Retinal pigment epithelial cell (primary cell): ENCODE measurements at regions not wholly inside any gene's neighbourhood (a gene's known extent, or its start where the extent isn't known, plus 50 kb on each side); places are given as distances from the start of the nearest gene placed in this dataset.
A peak's percentile ranks its signal among the peaks of the same experiment; 100 is the strongest.

Experiments used
- DNase-seq: peaks from one replicate; pipeline ENCODE4 v3.0.0-alpha.2; 2010; ENCODE audit warnings: low read depth
- H3K4me3 ChIP-seq: 2 replicates; pipeline ENCODE4 v1.5.1; 2011; ENCODE audit warnings: mild to moderate bottlenecking, low read length, control low read depth, moderate library complexity
- TF ChIP-seq, protein P1 (sequence below): conservative IDR thresholded peaks from 2 replicates; pipeline ENCODE4 v1.5.1; 2011; ENCODE audit warnings: low read depth, low read length, control low read depth, inconsistent platforms

DNA sequence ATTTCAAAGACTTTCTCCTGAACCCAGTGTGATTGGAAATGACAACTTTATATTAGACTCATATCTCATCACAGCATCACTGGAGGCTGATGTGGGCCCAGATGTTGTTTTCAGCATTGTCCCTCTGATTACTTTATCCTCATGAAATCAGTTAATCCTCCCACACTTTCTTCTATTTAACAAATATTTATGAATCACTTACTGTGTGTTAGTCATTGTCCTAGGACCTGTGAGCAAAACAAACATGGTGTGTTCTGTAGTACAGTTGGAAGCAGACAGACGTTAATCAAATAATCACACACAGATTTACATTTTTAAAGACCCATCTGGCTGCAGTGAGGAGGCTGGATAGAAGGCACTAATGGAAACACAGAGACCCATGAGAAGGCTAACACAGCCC is 383.7 kb downstream of the PRDM2 start:
- no peak for DNase-seq
- TF ChIP-seq, protein P1, sequence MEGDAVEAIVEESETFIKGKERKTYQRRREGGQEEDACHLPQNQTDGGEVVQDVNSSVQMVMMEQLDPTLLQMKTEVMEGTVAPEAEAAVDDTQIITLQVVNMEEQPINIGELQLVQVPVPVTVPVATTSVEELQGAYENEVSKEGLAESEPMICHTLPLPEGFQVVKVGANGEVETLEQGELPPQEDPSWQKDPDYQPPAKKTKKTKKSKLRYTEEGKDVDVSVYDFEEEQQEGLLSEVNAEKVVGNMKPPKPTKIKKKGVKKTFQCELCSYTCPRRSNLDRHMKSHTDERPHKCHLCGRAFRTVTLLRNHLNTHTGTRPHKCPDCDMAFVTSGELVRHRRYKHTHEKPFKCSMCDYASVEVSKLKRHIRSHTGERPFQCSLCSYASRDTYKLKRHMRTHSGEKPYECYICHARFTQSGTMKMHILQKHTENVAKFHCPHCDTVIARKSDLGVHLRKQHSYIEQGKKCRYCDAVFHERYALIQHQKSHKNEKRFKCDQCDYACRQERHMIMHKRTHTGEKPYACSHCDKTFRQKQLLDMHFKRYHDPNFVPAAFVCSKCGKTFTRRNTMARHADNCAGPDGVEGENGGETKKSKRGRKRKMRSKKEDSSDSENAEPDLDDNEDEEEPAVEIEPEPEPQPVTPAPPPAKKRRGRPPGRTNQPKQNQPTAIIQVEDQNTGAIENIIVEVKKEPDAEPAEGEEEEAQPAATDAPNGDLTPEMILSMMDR: no peak
- H3K4me3 ChIP-seq: no peak overlapping the region

DNA sequence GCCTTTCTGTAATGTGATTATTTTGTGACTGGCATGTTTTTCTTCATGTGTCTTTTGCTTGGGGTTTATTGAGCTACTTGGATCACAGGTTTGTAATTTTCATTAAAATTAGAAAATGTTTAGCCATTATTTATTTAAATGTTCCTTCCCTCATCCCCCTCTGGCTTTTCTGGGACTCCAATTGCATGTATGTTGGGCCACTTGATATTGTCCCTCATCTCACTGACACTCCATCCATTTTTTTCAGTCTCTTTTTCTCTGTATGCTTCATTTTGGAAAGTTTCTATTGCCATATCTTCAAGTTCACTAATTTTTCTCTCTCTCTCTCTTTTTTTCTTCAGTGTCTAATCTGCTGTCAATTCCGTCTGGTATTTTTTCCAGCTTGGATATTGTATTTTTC is 390.1 kb downstream of the PRDM2 start:
- DNase-seq: no peak
- TF ChIP-seq, protein P1: no peak
- no peak overlapping the region for H3K4me3 ChIP-seq

DNA sequence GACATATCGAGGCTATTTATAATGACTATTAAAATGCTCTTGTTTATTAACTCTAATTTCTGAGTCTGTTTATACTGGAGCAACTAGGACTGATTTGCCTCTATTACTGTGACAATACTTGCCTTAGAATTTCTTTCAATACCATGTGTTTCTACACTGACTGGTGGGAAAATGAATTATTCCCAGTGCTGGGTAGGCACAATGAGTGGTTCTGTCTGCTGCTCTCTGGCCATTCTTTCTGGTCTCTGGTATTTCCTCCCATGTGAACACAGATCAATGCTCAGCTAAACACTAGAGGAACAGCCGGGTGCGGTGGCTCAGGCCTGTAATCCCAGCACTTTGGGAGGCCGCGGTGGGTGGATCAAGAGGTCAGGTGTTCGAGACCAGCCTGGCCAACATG is 390.5 kb downstream of the PRDM2 start:
- H3K4me3 ChIP-seq: no peak overlapping the region
- DNase-seq: no peak
- TF ChIP-seq, protein P1: no peak

DNA sequence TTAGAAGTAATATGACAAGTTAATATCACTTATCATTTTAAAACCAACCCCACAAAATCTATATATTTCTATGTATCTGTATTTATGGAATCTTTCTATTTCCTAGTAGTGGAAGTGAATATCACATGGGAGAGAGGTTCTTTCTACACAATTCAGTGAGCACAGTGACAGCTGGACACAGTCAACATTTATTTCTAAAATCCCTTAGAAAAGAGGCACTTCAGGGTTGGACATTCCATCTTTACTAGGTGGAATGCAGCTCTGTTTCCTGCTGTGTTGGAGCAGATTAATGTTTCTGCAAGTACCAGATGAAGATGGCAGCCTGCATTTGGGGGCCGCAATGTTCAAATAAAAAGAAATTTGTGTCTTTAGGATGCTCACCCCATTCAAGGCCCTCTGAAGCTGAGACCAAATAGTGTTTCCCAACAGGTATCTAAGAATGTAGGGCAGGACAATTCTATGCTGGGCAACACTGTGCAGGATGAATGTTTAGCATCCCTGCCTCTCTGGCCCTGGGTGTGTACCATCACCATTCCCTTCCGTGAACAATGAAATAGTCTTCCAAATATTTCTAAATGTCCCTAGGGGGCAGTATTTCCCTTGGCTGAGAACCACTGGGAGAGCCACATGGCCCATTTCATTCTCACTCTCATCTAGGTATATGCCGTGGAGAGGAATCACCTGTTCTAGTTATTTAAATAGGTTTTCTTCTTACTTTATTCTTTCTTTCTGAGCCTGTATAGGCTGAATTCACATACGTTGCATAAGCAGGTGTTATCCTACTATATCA is 394.8 kb downstream of the PRDM2 start:
- no peak for DNase-seq
- TF ChIP-seq, protein P1: peak; percentile 44
- H3K4me3 ChIP-seq: no peak overlapping the region

DNA sequence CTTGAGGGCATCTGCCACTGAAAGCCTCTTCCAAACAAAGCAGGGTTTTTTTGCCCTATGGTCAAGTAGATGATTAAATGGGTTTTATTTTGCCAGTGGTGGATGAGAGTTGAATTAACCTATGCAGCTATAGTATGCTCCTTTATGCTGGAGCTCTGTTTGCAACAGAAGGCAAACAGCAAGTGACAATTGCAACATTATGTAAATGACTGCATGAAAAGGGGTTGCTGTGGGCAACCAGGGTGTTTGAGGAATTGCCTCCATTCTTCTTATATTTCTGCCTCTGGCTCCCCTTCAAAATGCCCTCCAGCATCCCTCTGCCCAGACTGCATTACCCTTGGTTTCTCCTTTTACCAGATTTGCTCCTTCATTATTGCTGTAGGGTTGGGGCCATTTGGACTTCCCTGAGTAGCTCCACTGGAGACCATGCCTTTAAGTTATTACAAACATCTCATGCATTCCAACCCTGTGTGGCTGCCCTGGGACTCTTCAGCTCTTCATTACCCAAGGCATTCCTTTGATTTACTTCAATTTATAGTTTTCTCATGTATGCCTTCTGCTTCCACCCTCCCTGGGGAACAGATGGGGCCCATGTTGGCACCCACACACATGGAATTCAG is 398.4 kb downstream of the PRDM2 start:
- no peak for DNase-seq
- TF ChIP-seq, protein P1: no peak
- H3K4me3 ChIP-seq: no peak overlapping the region

DNA sequence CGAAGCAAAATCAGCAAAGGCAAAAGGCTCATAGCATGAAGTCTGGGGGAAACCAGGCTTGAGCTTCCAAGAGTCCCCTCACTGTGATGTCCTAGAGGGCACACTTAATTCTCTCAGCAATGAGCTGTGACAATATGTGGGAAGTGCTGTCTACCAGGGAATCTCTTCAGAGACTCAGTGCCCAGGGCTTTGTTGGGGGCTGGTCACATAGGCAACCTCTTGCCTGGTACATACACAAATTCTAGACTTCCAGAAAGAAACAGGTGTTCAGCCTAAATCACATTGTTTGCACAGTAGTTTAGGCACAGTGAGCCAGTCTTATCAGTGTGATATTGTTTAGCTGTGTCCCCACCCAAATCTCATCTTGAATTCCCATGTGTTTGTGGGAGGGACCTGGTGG is 400.5 kb downstream of the PRDM2 start:
- no peak for DNase-seq
- no peak overlapping the region for H3K4me3 ChIP-seq
- TF ChIP-seq, protein P1: no peak

DNA sequence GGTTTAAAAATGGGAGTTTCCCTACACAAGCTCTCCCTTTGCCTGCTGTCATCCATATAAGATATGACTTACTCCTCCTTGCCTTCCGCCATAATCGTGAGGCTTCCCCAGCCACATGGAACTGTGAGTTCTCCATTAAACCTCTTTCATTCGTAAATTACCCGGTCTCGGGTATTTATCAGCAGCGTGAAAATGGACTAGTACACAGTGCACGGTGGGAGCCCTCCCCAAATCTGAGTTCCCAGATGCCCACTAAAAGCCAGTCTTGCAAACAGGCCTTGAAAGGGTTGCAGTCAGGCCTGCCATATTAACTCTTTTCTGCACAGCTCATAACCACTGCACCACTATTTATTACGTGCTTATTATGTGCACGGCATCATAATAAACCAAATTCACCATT is 400.9 kb downstream of the PRDM2 start:
- TF ChIP-seq, protein P1: no peak
- DNase-seq: no peak
- no peak overlapping the region for H3K4me3 ChIP-seq
